HEK293T (cell line): ENCODE measurements at regions not wholly inside any gene's neighbourhood (a gene's known extent, or its start where the extent isn't known, plus 50 kb on each side); places are given as distances from the start of the nearest gene placed in this dataset.

Source experiments
- BHLHE40 ChIP-seq: fragments of 450-650 bp; IDR thresholded peaks from 2 replicates; pipeline ENCODE4 v1.6.1; 2016; ENCODE audit warnings: mild to moderate bottlenecking, moderate library complexity, borderline replicate concordance
- ELF4 ChIP-seq: fragments of 450-650 bp; IDR thresholded peaks from 2 replicates; pipeline ENCODE4 v1.6.1; 2017; ENCODE audit warnings: antibody characterized with exemption
- FOXA1 ChIP-seq: fragments of 450-650 bp; IDR thresholded peaks from 2 replicates; pipeline ENCODE4 v1.6.1; 2016; ENCODE audit warnings: mild to moderate bottlenecking
- L3MBTL2 ChIP-seq: fragments of 450-650 bp; conservative IDR thresholded peaks from 2 replicates; pipeline ENCODE4 v1.6.1; 2016; ENCODE audit warnings: mild to moderate bottlenecking
- LEF1 ChIP-seq: fragments of 450-650 bp; IDR thresholded peaks from 2 replicates; pipeline ENCODE4 v1.6.1; 2017; ENCODE audit warnings: mild to moderate bottlenecking, borderline replicate concordance
- NFRKB ChIP-seq: fragments of 450-650 bp; IDR thresholded peaks from 2 replicates; pipeline ENCODE4 v1.6.1; 2016; ENCODE audit warnings: mild to moderate bottlenecking, moderate library complexity
- SP1 ChIP-seq: fragments of 450-650 bp; IDR thresholded peaks from 2 replicates; pipeline ENCODE4 v1.6.1; 2017
- SUZ12 ChIP-seq: fragments of 450-650 bp; IDR thresholded peaks from 2 replicates; pipeline ENCODE4 v1.6.1; 2016; ENCODE audit warnings: mild to moderate bottlenecking
- ZNF384 ChIP-seq: fragments of 450-650 bp; IDR thresholded peaks from 2 replicates; pipeline ENCODE4 v1.6.1; 2016

GRCh38 chr13:22085001-22085400, 414.1 kb downstream of the FGF9 start:
- TF ChIP-seq LEF1: no peak
- TF ChIP-seq SP1: no peak
- no peak for TF ChIP-seq L3MBTL2
- TF ChIP-seq BHLHE40: no peak
- TF ChIP-seq ELF4: no peak
- no peak for TF ChIP-seq FOXA1
- TF ChIP-seq NFRKB: no peak
- TF ChIP-seq ZNF384: no peak
- no peak for TF ChIP-seq SUZ12
